Activated naive CD8-positive, alpha-beta T cell treated with anti-CD3 and anti-CD28 coated beads for 36 hours (primary cell): ENCODE measurements at regions not wholly inside any gene's neighbourhood (a gene's known extent, or its start where the extent isn't known, plus 50 kb on each side); places are given as distances from the start of the nearest gene placed in this dataset.

ENCODE experiments used
- DNase-seq: peaks from one replicate; pipeline ENCODE4 v3.0.0; 2021
- H3K27ac Mint-ChIP-seq: one replicate; pipeline ENCODE4 v1.8.0; 2022; ENCODE audit warnings: mild to moderate bottlenecking, moderate library complexity, mixed read lengths
- H3K27me3 Mint-ChIP-seq: one replicate; pipeline ENCODE4 v1.8.0; 2022; ENCODE audit warnings: mild to moderate bottlenecking, mixed read lengths
- H3K36me3 Mint-ChIP-seq: one replicate; pipeline ENCODE4 v1.8.0; 2021; ENCODE audit warnings: mild to moderate bottlenecking, mixed read lengths
- H3K4me1 Mint-ChIP-seq: one replicate; pipeline ENCODE4 v1.8.0; 2021; ENCODE audit warnings: mixed read lengths
- H3K4me3 Mint-ChIP-seq: one replicate; pipeline ENCODE4 v1.8.0; 2022; ENCODE audit warnings: mild to moderate bottlenecking, moderate library complexity, mixed read lengths
- H3K9me3 Mint-ChIP-seq: one replicate; pipeline ENCODE4 v1.8.0; 2022; ENCODE audit warnings: mixed read lengths

- DNase-seq: no peak
- H3K4me1 Mint-ChIP-seq: peaks cover 4% of the 10 kb centered on the region
- no peaks in the 10 kb centered on the region for H3K9me3 Mint-ChIP-seq
- H3K36me3 Mint-ChIP-seq: no peaks in the 10 kb centered on the region
- H3K27ac Mint-ChIP-seq: no peak overlapping the region
- no peak overlapping the region for H3K4me3 Mint-ChIP-seq
- H3K27me3 Mint-ChIP-seq: peaks cover 70% of the 10 kb centered on the region
Measured at GRCh38 chr1:98056781-98057180, 135.9 kb upstream of the DPYD start.

GRCh38 chr1:98055457-98055856 lies 134.6 kb upstream of the DPYD start:
- H3K9me3 Mint-ChIP-seq: no peaks in the 10 kb centered on the region
- peaks cover 4% of the 10 kb centered on the region for H3K4me1 Mint-ChIP-seq
- H3K27me3 Mint-ChIP-seq: peaks cover 81% of the 10 kb centered on the region
- no peak overlapping the region for H3K27ac Mint-ChIP-seq
- DNase-seq: no peak
- H3K36me3 Mint-ChIP-seq: no peaks in the 10 kb centered on the region
- no peak overlapping the region for H3K4me3 Mint-ChIP-seq

- Mint-ChIP-seq H3K27me3 (peaks cover 88% of the 10 kb centered on the region), H3K36me3 (no peaks in the 10 kb centered on the region), H3K4me1 (peaks cover 6% of the 10 kb centered on the region), H3K27ac (no peak overlapping the region), H3K9me3 (no peaks in the 10 kb centered on the region), H3K4me3 (no peak overlapping the region)
- no peak for DNase-seq
Measured at GRCh38 chr1:98054786-98055185, 134.0 kb upstream of the DPYD start.

GRCh38 chr1:98054367-98054701 lies 133.5 kb upstream of the DPYD start:
- H3K27me3 Mint-ChIP-seq: peaks cover 89% of the 10 kb centered on the region
- H3K4me3 Mint-ChIP-seq: peak overlapping the region; percentile 11
- no peaks in the 10 kb centered on the region for H3K36me3 Mint-ChIP-seq
- H3K27ac Mint-ChIP-seq: no peak overlapping the region
- peaks cover 9% of the 10 kb centered on the region for H3K4me1 Mint-ChIP-seq
- no peaks in the 10 kb centered on the region for H3K9me3 Mint-ChIP-seq
- no peak for DNase-seq

GRCh38 chr1:98053471-98054366 lies 132.9 kb upstream of the DPYD start:
- peaks cover 91% of the 10 kb centered on the region for H3K27me3 Mint-ChIP-seq

GRCh38 chr1:98051065-98051675 lies 130.3 kb upstream of the DPYD start:
- peaks cover 26% of the 10 kb centered on the region for H3K4me1 Mint-ChIP-seq
- no peak overlapping the region for H3K27ac Mint-ChIP-seq
- no peaks in the 10 kb centered on the region for H3K9me3 Mint-ChIP-seq
- peak; percentile 64 for DNase-seq
- peaks cover 93% of the 10 kb centered on the region for H3K27me3 Mint-ChIP-seq
- no peak overlapping the region for H3K4me3 Mint-ChIP-seq
- H3K36me3 Mint-ChIP-seq: no peaks in the 10 kb centered on the region

More at GRCh38 chr1:98053471-98054366, 132.9 kb upstream of the DPYD start:
- H3K36me3 Mint-ChIP-seq: no peaks in the 10 kb centered on the region
- peaks cover 15% of the 10 kb centered on the region for H3K4me1 Mint-ChIP-seq
- H3K4me3 Mint-ChIP-seq: peak overlapping the region; percentile 73
- H3K27ac Mint-ChIP-seq: no peak overlapping the region
- H3K9me3 Mint-ChIP-seq: no peaks in the 10 kb centered on the region
- DNase-seq: peak; percentile 72

GRCh38 chr1:98049370-98050135 lies 128.7 kb upstream of the DPYD start:
- peaks cover 31% of the 10 kb centered on the region for H3K4me1 Mint-ChIP-seq
- no peak overlapping the region for H3K27ac Mint-ChIP-seq
- peak overlapping the region; percentile 66 for H3K4me3 Mint-ChIP-seq
- DNase-seq: no peak
- H3K27me3 Mint-ChIP-seq: peaks cover 92% of the 10 kb centered on the region
- no peaks in the 10 kb centered on the region for H3K36me3 Mint-ChIP-seq
- H3K9me3 Mint-ChIP-seq: no peaks in the 10 kb centered on the region

- Mint-ChIP-seq H3K9me3 (no peaks in the 10 kb centered on the region), H3K27me3 (peaks cover 94% of the 10 kb centered on the region), H3K27ac (no peak overlapping the region), H3K36me3 (no peaks in the 10 kb centered on the region), H3K4me1 (peaks cover 33% of the 10 kb centered on the region), H3K4me3 (peak overlapping the region; percentile 66)
- no peak for DNase-seq
Measured at GRCh38 chr1:98048751-98049325, 128.0 kb upstream of the DPYD start.

GRCh38 chr1:98048244-98048643 lies 127.4 kb upstream of the DPYD start:
- H3K4me1 Mint-ChIP-seq: peaks cover 33% of the 10 kb centered on the region
- peak; percentile 70 for DNase-seq
- peaks cover 92% of the 10 kb centered on the region for H3K27me3 Mint-ChIP-seq
- H3K27ac Mint-ChIP-seq: no peak overlapping the region
- H3K36me3 Mint-ChIP-seq: no peaks in the 10 kb centered on the region
- H3K9me3 Mint-ChIP-seq: no peaks in the 10 kb centered on the region
- no peak overlapping the region for H3K4me3 Mint-ChIP-seq

- H3K27ac Mint-ChIP-seq: no peak overlapping the region
- peaks cover 90% of the 10 kb centered on the region for H3K27me3 Mint-ChIP-seq
- no peaks in the 10 kb centered on the region for H3K9me3 Mint-ChIP-seq
- no peaks in the 10 kb centered on the region for H3K36me3 Mint-ChIP-seq
- H3K4me1 Mint-ChIP-seq: peaks cover 29% of the 10 kb centered on the region
- no peak for DNase-seq
- H3K4me3 Mint-ChIP-seq: no peak overlapping the region
Measured at GRCh38 chr1:98047171-98047570, 126.3 kb upstream of the DPYD start.

GRCh38 chr1:98045767-98046641 lies 125.2 kb upstream of the DPYD start:
- peak; percentile 33 for DNase-seq
- peaks cover 78% of the 10 kb centered on the region for H3K27me3 Mint-ChIP-seq
- H3K9me3 Mint-ChIP-seq: no peaks in the 10 kb centered on the region
- H3K4me1 Mint-ChIP-seq: peaks cover 29% of the 10 kb centered on the region
- H3K27ac Mint-ChIP-seq: no peak overlapping the region
- H3K36me3 Mint-ChIP-seq: no peaks in the 10 kb centered on the region
- peak overlapping the region; percentile 77 for H3K4me3 Mint-ChIP-seq

- H3K4me3 Mint-ChIP-seq: peak overlapping the region; percentile 77
- H3K27ac Mint-ChIP-seq: no peak overlapping the region
- H3K4me1 Mint-ChIP-seq: peaks cover 29% of the 10 kb centered on the region
- H3K27me3 Mint-ChIP-seq: peaks cover 78% of the 10 kb centered on the region
- no peaks in the 10 kb centered on the region for H3K36me3 Mint-ChIP-seq
- no peak for DNase-seq
- H3K9me3 Mint-ChIP-seq: no peaks in the 10 kb centered on the region
Measured at GRCh38 chr1:98045211-98045766, 124.5 kb upstream of the DPYD start.

- Mint-ChIP-seq H3K27ac (no peak overlapping the region), H3K27me3 (peaks cover 73% of the 10 kb centered on the region), H3K9me3 (no peaks in the 10 kb centered on the region), H3K4me3 (peak overlapping the region; percentile 67), H3K36me3 (no peaks in the 10 kb centered on the region), H3K4me1 (peaks cover 27% of the 10 kb centered on the region)
- DNase-seq: no peak
Measured at GRCh38 chr1:98044766-98045165, 123.9 kb upstream of the DPYD start.
